ENCODE measurements at regions not wholly inside any gene's neighbourhood (a gene's known extent, or its start where the extent isn't known, plus 50 kb on each side); places are given as distances from the start of the nearest gene placed in this dataset.
A peak's percentile ranks its signal among the peaks of the same experiment; 100 is the strongest.
"Not testable (repeated sequence)": the region's sequence is repeated elsewhere in the genome, so short reads cannot be mapped to it uniquely, and the experiment has no call there.

DNA sequence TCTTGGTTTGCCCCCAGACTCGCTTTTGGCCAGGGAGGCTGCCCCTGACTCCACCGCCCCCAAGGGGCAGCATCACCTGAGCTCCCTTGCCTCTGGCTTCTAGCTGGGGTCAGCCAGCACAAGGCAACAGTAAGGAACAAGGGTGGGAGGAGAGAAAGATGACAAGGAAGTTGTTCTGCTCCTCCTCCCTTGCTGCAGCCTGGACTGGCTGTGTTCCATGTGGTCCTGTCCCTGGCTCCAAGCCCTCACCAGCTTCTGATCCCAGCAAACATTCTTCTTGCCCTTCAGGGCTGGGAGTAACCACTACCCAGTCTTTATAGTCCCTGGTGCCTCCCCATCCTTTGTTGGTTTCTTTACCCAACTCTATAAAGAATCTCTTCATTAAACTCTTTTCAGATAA is 100.3 kb upstream of the SPIN1 start:
- no peak for DNase-seq (ENCODE audit: low read depth in 3 of 3, low spot score in 2 of 3)

DNA sequence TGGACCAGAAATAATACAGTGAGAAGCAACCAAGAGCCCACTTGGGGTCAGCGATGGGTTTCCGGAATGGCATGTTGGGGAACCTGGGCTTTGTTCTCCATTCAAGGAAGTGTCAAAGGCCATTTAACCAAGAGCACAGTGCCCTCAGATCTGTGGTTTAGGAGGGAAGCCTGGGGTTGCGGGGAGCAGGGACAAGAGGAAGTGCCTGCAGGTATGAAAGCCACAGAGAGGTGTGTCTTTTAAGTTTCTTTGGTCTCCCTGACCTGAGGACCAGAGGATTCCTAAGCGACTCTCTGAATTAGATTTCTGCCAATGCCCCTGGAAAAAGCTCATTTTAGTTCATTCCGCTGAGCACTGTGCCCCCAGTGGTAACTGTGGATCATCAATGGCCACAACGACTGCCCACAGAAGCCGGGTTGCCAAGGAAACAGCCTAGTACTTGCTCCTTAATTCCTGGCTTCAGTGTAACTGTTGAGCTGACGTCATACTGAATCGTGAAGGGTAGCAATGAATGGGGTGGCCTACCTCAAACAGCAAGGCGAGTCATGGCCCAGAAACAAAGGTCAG is 107.3 kb upstream of the SPIN1 start:
- no peak for DNase-seq (ENCODE audit: low read depth in 3 of 3, low spot score in 2 of 3)

DNA sequence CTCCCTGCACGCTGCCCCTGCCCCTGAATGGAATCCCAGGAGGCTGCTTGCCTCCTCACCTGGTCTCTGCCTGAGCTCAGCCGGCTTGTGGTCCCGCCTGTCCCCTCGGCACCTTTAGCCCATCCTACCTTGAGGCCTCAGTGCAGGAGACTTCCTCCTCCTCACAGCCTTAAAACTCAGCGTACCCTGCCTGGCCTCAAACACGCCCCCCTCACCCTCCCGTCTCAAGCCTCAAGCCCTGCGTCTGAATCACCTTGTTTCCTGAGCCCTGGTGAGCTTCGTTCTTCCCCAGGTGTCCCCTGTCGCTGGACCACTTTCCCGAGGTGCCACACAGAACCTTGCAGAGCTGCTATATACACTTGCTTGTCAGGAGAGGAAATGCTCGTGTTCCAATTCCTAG is 110.2 kb upstream of the SPIN1 start:
- DNase-seq (ENCODE audit: low read depth in 3 of 3, low spot score in 2 of 3) = no peak

DNA sequence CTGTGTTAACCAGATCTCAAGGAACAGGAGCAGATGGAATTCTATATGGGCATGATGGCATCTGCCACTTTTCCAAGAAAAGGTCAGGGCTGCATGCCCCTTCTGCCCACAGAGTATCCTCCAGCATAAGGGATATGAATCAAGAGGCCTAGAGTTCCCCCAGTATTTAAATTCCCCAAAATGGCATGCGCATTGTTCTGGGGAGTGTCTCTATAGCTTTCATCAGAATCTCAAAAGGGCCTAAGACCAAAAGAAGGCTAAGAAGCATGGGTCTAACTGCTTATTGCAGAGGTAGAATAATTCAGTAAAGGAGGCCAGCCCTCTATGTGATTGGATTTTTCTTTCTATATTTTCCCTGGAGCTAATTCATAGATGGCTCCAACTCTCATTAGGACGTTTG is 114.2 kb upstream of the SPIN1 start:
- DNase-seq (ENCODE audit: low read depth in 3 of 3, low spot score in 2 of 3) = no peak

DNA sequence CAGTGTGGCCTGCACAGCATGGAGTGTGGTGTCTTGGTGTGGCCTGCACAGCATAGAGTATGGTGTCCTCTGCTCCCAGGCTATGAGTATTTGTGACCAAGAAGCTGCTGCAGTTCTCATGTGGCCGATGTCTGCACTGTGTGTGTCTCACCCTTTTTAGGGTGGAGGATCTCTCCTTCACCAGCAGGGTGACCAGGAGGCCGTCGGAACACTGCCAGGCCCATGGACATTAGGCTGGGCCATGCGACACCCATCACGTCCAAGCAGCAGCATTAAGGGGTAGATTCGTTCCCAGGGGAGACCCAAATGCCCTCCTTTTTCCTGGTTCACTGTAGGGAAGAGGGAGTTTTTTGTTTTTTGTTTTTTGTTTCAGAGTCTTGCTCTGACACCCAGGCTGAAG is 115.3 kb upstream of the SPIN1 start:
- DNase-seq (ENCODE audit: low read depth in 3 of 3, low spot score in 2 of 3) = no peak

DNA sequence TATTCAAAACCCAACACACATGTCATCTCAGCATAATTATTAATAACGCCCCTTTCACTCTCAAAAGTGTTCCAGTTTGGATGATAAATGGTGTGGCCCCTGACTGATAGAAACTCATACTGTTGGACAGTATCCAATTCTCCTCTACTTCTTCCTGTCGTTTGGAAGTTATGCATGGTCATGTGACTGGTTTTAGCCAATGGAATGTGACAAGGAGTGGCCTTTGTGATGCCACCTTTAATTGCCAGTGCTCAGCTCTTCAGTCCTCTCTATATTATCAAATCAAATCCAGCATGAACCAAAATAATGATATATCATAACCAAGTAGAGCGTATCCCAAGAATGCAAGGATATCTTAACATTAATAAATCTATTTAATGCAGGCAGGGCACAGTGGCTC is 117.8 kb upstream of the SPIN1 start:
- DNase-seq (ENCODE audit: low read depth in 3 of 3, low spot score in 2 of 3) = no peak

DNA sequence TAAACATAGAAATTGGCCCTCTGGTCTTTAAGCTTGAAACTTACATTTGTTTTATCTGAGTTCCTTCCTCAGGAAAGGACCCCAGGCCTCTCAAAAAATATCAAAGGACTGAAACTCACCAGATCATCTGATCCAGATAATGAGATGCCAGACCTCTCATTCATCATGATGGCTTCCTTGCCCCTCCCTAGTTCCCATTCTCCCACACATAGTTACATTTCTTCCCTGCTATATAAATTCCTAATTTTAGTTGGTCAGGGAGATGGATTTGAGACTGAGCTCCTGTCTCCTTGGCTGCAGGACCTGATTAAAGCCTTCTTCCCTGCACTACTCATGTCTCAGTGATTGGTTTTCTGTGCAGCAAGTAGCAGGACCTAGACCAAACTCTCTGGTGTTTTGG is 119.4 kb upstream of the SPIN1 start:
- no peak for DNase-seq (ENCODE audit: low read depth in 3 of 3, low spot score in 2 of 3)

DNA sequence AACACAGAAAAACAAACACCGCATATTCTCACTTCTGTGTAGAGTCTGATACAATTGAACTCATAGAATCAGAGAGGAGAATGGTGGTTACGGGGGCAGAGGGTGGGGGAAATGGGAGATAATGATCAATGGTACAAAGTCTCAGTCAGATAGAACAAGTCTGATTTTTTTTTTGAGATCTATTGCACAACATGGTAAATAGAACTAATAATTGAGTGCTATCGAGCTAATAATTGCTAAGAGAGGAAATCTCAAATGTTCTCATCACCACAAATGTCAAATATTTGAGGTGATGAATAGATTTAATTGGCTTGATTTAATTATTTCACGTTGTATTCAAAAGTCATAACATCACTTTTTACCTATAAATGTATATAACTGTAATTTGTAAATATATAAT is 121.0 kb upstream of the SPIN1 start:
- DNase-seq (ENCODE audit: low read depth in 3 of 3, low spot score in 2 of 3) = no peak

DNA sequence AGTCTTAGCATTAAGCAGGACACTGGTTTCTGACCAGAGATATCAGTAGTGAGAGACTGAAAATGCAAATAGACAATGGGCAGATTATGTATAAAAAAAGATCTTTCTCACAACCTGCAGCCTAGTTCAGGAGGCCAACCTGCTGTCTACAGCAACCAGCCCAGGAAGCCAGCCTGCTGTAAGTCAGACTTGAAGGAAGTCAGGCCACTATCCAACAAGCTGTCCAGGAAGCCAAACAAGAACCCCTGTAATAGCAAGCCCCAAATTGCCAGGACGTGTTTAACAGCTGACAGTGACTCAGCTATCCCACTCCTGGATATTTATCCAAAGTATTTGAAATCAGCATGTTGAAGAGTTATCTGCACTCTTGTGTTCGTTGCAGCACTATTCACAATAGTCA is 121.8 kb upstream of the SPIN1 start:
- DNase-seq (ENCODE audit: low read depth in 3 of 3, low spot score in 2 of 3) = no peak

DNA sequence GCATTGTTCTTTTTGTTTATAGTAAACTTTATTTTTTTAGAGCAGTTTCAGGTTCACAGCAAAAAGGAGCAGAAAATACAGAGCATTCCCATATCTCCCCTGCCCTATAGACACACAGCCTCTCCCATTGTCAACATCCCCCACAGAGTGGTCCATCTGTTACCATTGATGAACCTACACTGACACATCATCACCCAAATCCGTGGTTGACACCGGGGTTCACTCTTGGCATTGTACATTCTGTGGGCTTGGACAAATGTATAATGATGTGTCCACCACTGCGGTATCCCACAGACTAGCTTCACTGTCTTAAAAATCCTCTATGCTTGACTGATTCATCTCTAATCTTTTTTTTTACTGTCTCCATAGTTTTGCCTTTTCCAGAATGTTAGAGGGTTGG is 120.7 kb upstream of the SPATA31C2 start:
- no peak for DNase-seq (ENCODE audit: low read depth in 3 of 3, low spot score in 2 of 3)

DNA sequence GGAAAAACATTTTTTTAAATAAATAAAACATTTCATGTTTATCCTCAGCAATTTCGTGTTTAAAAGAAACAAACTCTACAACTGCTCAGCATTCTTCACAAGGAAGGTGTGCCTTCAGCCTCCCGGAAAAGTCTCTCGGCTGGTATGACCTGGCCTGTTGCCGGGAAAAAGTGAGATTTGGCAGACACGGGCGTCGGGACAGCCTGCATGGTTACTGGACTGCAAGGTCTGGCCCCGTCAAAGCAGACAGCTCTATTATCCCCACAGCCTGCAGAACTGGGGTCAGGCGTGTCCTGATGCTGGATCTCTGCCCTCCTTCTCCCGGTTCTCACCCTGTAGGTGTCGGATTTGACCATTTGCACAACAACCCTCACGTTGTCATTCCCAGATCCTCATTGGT is 120.3 kb upstream of the SPATA31C2 start:
- no peak for DNase-seq (ENCODE audit: low read depth in 3 of 3, low spot score in 2 of 3)

DNA sequence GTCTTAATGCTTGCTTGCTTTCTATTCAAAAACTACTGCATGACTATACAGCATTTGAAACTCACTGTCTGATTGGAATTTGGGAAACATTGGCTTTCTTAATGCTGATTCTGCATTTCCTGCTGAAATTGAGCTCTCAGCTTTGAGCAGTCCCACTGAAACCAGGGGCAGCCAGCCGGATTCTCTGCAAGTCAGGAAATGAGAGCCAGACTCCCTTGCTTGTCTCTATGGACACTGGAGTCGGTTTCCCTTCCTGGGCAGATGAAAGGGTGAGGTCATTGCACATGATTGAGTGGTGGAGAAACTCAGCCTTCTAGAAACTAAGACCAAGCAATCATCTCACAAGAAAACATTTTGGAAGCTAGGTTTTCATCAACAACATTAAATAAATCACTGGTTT is 119.7 kb upstream of the SPATA31C2 start:
- peak; percentile 54 to 77 (median 65) for DNase-seq (ENCODE audit: low read depth in 3 of 3, low spot score in 2 of 3)

DNA sequence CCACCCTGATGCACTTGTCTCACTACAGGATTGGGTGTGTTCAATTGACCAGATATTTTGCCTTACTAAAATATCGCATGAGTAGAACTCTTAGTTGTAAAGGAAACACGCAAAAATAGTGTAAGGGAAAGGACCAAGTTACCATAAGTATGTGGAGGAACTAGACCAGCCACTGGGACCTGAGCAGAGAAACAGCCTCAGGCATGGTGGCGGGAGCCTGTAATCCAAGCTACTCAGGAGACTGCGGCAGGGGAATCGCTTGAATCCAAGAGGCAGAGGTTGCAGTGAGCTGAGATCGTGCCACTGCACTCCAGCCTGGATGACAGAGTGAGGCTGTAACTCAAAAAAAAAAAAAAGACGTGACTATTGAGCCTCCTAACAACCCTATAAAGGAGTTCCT is 117.9 kb upstream of the SPATA31C2 start:
- DNase-seq (ENCODE audit: low read depth in 3 of 3, low spot score in 2 of 3) = no peak

DNA sequence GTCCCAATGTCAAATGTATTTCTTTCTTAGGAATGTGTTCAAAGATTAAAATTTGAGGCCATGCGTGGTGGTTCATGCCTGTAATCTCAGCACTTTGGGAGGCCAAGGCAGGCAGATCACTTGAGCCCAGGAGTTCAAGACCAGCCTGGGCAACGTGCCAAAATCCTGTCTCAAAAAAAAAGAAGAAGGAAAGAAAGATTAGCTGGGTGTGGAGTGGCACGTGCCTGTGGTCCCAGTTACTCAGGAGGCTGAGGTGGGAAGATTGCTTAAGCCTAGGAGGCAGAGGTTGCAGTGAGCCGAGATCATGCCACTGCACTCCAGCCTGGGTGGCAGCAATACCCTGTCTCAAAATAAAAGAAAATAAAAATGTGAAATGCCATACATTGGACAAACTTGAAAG is 117.5 kb upstream of the SPATA31C2 start:
- not testable (repeated sequence) for DNase-seq (ENCODE audit: low read depth in 3 of 3, low spot score in 2 of 3)

DNA sequence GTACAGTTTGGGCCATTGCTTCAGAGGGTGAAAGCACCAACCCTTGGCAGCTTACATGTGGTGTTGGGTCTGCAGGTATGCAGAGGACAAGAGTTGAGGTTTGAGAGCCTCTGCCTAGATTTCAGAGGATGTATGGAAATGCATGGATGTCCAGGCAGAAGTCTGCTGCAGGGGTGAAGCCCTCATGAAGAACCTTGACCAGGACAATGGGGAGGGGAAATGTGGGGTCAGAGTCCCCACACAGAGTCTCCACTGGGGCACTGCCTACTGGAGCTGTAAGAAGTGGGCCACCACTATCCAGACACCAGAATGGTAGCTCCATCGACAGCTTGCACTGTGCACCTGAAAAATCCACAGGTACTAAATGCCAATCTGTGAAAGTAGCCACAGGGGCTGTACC is 113.6 kb upstream of the SPATA31C2 start:
- DNase-seq (ENCODE audit: low read depth in 3 of 3, low spot score in 2 of 3) = no peak

DNA sequence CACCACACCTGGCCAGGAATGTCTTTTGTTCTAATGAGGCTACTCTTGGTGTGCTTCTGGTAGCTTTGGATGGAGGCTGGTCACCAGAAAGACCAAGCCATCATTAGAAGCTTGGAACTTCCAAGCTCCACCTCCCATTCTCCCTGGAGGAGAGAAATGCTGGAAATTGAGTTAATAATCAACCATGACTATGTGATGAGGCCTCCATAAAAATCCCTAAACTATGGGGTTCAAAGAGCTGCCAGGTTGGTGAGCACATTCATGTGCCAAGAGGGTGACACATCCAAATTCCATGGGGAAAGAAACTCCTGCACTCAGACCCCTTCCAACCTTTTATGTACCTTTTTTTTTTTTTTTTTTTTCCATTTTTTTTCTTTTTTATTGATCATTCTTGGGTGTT is 105.5 kb upstream of the SPATA31C2 start:
- no peak for DNase-seq (ENCODE audit: low read depth in 3 of 3, low spot score in 2 of 3)

DNA sequence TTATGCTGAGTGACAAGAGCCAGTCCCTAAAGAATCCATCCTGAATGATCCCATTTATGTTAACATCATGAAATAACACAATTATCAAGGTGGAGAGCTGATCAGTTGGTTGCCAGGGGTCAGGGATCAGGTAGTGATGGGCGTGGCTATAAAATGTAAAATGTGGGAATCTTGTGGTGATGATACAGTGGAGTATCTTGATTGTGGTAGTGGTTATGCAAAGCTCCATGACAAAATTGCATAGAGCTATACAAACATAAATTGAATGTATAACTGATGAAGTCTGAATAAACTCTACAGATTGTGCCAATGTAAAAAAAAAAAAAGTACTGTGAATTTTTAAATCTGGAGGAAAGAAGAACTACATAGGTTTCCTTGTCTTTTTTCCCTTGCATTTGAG is 104.6 kb upstream of the SPATA31C2 start:
- no peak for DNase-seq (ENCODE audit: low read depth in 3 of 3, low spot score in 2 of 3)

DNA sequence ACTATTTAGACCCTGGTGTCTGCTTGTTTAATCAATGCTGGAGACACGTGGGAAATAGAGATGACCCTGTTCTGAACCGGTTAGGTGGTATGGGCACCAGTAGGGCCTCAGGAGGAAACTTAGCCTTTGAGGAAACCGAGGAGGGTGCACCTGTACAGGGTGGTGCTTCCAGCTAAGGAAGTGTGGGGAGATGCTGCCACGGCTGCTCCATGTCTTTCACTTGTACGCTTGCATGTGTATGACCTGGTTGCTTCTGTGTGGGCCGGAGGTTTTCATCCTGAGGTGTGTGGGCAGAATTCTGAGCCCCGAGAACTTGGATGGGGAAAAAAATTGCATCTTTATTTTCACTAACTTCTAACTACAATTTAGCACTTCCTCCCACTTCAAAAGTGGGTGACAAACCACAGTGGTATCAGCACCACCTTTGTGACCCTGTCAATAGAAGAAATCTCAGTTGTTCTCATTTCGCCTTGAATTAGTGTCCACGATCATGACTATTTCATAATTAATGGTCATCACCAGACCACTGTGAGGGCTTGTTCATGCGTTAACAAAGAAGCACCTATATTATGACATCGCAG is 99.8 kb upstream of the SPATA31C2 start:
- DNase-seq (ENCODE audit: low read depth in 3 of 3, low spot score in 2 of 3) = no peak

DNA sequence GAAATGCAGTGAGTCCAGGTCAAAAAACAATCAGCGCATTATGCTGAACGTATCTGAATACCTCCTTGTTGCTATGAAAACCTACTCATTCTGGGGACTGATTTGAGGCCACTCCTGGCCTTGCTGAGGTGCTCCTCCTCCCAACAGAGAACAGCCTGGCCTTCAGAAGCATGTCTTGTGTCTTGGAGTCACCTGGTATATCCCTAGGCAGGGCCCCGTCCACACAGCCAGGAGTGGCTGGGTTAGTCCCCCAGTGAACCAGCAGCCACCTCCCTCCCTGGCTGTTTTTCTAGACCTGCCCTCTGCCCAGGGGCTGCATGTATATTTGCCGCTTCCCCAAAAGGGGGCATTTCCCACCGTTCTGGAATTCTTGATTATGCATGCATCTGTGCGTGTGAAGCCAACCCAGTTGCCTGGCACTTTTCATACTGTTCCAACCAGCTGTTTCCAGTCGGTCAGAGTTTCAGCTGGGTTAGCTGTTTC is 99.2 kb upstream of the SPATA31C2 start:
- DNase-seq (ENCODE audit: low read depth in 3 of 3, low spot score in 2 of 3) = no peak

DNA sequence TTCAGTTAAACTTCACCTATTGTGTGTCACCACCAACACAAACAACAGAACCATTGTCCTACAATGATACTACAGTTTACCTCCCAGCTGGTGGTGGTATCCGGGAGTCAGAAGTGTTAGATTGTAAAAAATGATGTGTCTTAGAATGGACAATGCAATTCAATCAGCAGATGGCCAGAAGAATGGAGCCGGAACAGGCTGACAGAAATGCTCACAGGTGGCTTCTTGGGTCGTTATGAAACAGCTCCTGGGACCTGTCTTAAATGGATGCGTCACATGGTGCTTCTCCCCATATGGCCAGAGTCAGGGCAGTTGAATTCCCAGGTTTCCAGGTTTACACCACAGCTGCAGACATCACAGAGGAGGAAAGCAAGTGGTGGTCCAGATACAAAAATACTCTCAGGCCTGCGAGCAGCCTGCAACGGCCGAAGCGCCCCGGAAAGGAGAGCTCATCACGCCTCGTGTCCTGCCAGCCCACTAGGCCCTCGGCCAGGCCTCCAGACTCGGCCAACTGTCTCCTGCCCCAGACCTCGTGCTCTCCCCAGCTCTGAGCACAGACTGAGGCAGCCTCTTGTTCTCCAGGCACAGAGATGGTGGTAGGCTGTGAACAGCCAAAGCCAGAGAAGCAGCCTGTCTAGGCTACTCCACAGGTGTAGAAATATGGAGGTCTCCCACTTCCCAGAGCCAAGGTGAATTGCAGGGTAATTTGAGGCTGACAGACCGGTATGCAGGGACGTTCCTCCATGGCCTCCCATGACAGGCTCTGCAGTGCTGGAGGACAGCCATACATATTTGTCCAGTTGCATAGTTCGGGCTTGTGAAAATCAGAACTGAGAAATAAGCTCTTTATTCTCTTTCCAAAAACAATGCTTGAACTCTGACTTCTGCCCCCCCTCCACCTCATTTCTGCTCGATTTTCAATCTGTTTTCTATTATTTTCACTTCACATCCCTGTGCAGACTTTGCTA is 98.5 kb upstream of the SPATA31C2 start:
- no peak for DNase-seq (ENCODE audit: low read depth in 3 of 3, low spot score in 2 of 3)

DNA sequence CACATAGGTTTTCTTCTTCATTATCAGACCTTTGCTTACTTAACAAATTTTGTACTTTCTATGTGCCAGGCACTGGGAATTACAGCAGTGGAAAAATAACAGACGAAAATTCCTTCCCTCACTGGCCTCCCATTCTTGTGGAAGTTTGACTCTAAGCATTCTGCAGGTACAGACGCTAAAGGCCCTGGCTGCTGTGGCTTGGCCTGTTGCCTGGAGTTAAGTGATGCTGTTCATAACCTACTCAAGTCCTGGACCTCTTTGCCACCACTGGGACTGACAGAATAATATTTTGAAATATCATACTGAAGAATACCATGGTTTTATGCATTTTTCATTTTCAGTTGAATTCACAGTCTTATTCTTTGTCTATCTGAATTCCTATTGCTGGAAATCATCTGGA is 97.3 kb upstream of the SPATA31C2 start:
- DNase-seq (ENCODE audit: low read depth in 3 of 3, low spot score in 2 of 3) = no peak

DNA sequence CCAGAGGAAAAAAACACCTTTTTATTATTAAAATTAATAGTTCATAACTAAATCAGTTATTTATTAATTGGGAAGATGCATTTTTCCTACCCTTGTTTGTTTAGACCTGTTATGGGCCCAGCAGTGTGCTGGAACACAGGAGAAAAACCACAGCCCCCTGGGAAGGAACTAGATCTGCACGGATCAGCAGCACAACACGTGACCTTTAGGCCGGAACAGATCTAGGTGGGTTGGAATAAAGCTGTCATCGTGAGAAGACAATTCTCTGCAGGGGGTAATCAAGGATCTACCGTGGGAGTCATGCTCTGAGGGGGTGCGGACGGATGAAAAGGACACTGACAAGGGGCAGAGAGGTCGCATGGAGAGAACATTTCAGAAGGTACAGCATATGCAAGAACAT is 95.8 kb upstream of the SPATA31C2 start:
- no peak for DNase-seq (ENCODE audit: low read depth in 3 of 3, low spot score in 2 of 3)

All from right renal cortex interstitium (tissue), 3 donors.